WI38 (cell line): ENCODE measurements at regions not wholly inside any gene's neighbourhood (a gene's known extent, or its start where the extent isn't known, plus 50 kb on each side); places are given as distances from the start of the nearest gene placed in this dataset.

Source experiments
- H3K4me3 ChIP-seq: 2 replicates; pipeline ENCODE4 v1.5.1; 2011; ENCODE audit warnings: low read depth, mild to moderate bottlenecking, control low read depth, low read length
- TF ChIP-seq, protein P1 (sequence below): IDR thresholded peaks from 2 replicates; pipeline ENCODE4 v1.5.1; 2012; ENCODE audit warnings: low read depth, mild to moderate bottlenecking, control low read depth, low read length

DNA sequence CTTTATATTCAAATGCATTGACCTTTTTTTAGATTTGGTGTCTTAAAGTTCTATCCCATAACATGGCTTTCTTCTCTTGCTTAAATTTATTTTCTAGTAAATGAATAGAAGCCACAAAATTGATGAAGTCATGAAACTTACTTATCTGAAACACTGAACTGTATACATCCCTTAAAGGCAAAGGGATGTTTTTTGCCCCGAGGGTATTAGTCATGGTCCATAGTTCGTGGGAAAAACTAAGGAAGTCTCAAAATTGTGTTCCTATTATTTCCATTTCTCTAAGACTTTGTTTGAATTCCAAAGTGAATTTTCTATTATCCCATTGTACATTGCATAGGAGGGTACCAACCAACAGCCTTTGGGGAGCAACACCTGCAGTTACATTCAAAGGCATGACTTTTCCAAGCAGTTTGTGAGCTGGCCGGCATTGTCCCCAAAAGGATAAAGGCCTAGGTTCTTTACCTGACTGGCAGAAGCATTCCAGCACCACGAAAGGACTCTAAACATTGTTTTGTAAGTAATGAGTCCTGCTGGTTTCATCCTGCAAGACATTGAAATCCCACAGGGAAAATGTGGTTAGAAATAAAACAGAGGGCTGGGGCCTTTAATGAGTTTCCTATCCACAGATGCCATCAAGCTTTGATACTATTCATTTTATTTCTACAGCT is 473.5 kb downstream of the PRKD1 start:
- H3K4me3 ChIP-seq: no peak overlapping the region
- TF ChIP-seq, protein P1, sequence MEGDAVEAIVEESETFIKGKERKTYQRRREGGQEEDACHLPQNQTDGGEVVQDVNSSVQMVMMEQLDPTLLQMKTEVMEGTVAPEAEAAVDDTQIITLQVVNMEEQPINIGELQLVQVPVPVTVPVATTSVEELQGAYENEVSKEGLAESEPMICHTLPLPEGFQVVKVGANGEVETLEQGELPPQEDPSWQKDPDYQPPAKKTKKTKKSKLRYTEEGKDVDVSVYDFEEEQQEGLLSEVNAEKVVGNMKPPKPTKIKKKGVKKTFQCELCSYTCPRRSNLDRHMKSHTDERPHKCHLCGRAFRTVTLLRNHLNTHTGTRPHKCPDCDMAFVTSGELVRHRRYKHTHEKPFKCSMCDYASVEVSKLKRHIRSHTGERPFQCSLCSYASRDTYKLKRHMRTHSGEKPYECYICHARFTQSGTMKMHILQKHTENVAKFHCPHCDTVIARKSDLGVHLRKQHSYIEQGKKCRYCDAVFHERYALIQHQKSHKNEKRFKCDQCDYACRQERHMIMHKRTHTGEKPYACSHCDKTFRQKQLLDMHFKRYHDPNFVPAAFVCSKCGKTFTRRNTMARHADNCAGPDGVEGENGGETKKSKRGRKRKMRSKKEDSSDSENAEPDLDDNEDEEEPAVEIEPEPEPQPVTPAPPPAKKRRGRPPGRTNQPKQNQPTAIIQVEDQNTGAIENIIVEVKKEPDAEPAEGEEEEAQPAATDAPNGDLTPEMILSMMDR: no peak

DNA sequence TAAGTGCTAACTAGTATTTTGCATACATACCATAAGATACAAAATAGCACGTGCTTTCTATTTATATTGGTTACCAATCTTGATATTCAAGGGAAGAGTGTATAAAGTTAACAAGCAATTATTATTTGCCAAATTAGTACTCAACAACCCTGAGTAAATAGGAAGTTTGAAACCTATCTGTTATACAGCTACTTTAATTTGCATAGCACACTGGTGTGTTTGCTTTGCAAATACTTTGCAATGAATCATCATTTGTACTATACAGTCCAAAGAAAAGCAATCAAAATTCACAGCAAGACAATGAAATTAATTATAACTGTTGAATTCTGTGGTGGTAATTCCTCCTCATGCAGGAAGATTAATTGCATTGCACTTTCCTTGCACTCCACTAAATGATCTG is 469.1 kb downstream of the PRKD1 start:
- TF ChIP-seq, protein P1: no peak
- H3K4me3 ChIP-seq: no peak overlapping the region

DNA sequence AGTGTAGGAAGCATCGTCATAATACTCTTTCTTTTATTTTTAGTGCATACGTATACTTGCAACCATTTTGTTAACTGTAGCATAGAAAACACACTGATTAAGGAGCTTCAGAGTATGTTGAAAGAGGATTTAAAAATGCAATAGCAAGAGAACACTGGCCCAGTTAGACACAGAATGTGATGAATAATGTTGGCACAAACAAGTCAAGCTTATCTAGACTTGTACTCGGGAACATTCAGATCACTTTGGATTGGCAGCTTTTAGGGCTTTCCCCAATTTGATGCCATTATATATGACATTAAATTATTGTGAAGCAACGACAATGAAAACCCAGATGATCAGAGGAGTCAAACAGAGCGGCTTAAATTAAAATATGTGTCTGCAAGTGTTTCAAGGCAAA is 468.1 kb downstream of the PRKD1 start:
- H3K4me3 ChIP-seq: no peak overlapping the region
- TF ChIP-seq, protein P1: no peak

DNA sequence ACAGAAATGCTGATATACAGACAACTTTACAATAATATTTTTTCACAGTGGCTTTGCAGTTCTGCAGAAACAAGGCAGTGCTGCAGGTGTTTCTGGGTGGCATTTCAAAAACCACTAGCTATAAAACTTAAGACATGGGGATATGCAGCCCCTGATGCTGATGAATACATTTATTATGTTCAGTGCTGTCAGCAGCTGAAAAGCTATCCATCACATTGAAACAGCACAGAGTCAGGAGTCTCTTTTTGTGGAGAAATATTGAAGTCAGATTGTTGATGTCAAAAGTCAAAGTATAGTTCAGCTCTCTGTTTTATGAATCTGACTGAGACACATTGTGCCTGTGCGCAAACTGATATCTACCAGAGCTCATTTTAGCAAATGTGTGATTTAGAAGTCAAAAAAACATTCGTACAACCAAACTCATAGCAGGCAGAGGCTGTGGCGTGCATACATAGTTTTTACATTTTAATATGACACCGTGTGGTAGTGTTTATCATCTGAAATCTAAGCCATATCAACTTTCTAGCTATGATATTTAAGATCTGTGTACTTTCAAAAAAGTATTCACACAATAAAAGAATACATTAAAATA is 467.6 kb downstream of the PRKD1 start:
- H3K4me3 ChIP-seq: no peak overlapping the region
- TF ChIP-seq, protein P1: no peak

DNA sequence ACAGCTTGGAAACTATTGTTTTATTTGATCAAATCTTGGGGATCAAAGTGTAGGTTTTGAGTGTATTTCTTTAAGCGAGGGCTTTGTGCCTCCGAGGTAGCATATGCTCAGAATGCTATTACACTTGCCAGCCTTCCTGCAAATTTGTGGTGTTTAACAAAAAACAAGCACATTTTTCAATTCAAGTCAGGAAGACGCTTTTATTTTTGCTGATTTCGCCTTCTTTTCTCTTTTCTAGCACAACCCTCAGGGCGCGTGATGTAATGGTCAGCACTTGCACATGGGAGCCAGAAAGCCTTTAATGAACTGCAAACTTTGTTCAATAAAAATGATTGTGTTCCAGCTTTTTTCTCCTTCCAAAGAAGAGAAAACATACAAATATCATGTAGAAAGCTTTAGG is 466.5 kb downstream of the PRKD1 start:
- TF ChIP-seq, protein P1: no peak
- no peak overlapping the region for H3K4me3 ChIP-seq

DNA sequence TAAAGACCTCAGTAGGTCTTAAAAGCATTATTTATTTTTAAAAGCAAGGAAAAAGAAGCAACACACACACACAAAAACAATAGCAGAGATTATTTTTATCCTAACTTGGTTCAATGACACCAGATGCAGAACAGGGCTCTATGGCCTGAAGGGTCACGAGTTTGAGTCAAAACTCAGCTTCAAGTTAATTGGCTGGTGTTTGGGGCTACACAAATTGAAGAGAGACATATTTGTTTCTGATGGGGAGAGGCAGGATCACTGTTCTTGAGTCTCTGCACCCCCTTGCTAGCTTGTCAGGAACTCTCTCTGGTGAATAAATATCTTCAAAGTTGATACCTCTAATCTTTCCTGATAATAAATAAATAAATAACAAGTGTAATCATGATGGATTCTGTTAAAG is 466.1 kb downstream of the PRKD1 start:
- no peak overlapping the region for H3K4me3 ChIP-seq
- TF ChIP-seq, protein P1: no peak

DNA sequence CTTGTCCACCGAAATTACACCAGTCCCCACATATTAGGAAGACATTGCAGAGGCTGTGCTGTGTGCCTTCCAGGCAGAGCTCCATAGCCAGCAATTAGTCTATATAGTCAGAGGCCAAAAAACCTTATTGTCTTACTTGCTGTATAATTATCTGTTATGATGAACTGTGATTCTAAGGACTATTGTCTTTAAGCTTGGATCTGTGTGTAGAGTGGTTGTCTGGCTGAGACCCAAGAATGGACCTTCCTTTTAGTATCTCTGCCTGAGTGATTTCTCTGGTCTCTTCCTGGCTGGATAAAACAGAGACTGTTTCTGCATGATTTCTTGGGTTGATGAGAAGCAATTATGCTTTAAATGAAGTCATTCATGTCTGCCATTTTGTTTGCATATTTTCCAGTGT is 465.3 kb downstream of the PRKD1 start:
- TF ChIP-seq, protein P1: no peak
- no peak overlapping the region for H3K4me3 ChIP-seq
